Panc1 (cell line): ENCODE measurements at regions not wholly inside any gene's neighbourhood (a gene's known extent, or its start where the extent isn't known, plus 50 kb on each side); places are given as distances from the start of the nearest gene placed in this dataset.

Experiments used
- ATAC-seq: fragments of 200-7000 bp; cut with Tn5 transposase; 2 replicates; pipeline ENCODE4 v1.9.1; 2020; ENCODE audit warnings: mild to moderate bottlenecking, moderate library complexity
- BruUV-seq: library from RNA; stranded (reverse); fragments of 400-500 nt; replicated peaks from 2 replicates; lab custom pipeline; 2021; lab: Mats Ljungman, UMichigan
- CTCF ChIA-PET: fragments of 300-600 bp; sonication (Branson Sonifier 250); formaldehyde crosslinking; loops from one replicate; lab custom pipeline; 2022; ENCODE audit warnings: antibody characterized with exemption; lab: Charles Lee
- POLR2A ChIA-PET: fragments of 300-600 bp; sonication (Branson Sonifier 250); formaldehyde crosslinking; loops from one replicate; lab custom pipeline; 2022; ENCODE audit warnings: antibody characterized with exemption; lab: Charles Lee
- DNase-seq: peaks from one replicate; pipeline ENCODE4 v3.0.0-alpha.2; 2010; ENCODE audit warnings: low read depth, low spot score
- H3K27ac ChIP-seq: 2 replicates; pipeline ENCODE4 v1.5.1; 2011; ENCODE audit warnings: mild to moderate bottlenecking, low read length, inconsistent platforms
- H3K27me3 ChIP-seq: fragments of 200-500 bp; sonication (Bioruptor generic); 2 replicates; pipeline ENCODE4 v1.6.0; 2014; ENCODE audit warnings: low read length, inconsistent platforms; ENCODE audit not compliant: control insufficient read depth, insufficient read depth
- H3K36me3 ChIP-seq: fragments of 200-500 bp; sonication (Bioruptor generic); 2 replicates; pipeline ENCODE4 v1.5.1; 2014; ENCODE audit warnings: inconsistent platforms, mild to moderate bottlenecking, low read length, moderate library complexity; ENCODE audit not compliant: control insufficient read depth, insufficient read depth
- H3K4me1 ChIP-seq: 2 replicates; pipeline ENCODE4 v1.5.1; 2011; ENCODE audit warnings: inconsistent platforms, mild to moderate bottlenecking, low read length, moderate library complexity; ENCODE audit not compliant: control insufficient read depth, insufficient read depth
- H3K4me3 ChIP-seq, 2 experiments: 2 replicates each; pipeline ENCODE4 v1.5.1; 2011 to 2012; ENCODE audit warnings: low read depth in 2 of 2, low read length in 2 of 2, mild to moderate bottlenecking in 2 of 2, inconsistent platforms in 1 of 2, moderate library complexity in 1 of 2
- H3K9me3 ChIP-seq: fragments of 200-500 bp; sonication (Bioruptor generic); 2 replicates; pipeline ENCODE4 v1.5.1; 2014; ENCODE audit warnings: low read depth, mild to moderate bottlenecking, inconsistent platforms, low read length, moderate library complexity; ENCODE audit not compliant: control insufficient read depth, insufficient read depth
- CTCF ChIP-seq: fragments of 450-650 bp; IDR thresholded peaks from 2 replicates; pipeline ENCODE4 v1.5.1; 2017; ENCODE audit warnings: mild to moderate bottlenecking
- POLR2AphosphoS5 ChIP-seq: IDR thresholded peaks from 2 replicates; pipeline ENCODE4 v1.6.1; 2012; ENCODE audit warnings: mild to moderate bottlenecking, low read depth, low read length, moderate library complexity
- REST ChIP-seq, 2 experiments: IDR thresholded peaks; 2 replicates each; pipeline ENCODE4 v1.6.1; 2011 to 2012; ENCODE audit warnings: low read depth in 2 of 2, control low read depth in 1 of 2, low read length in 1 of 2, mild to moderate bottlenecking in 1 of 2, moderate library complexity in 1 of 2; ENCODE audit not compliant: insufficient read depth in 1 of 2
- SIN3A ChIP-seq: IDR thresholded peaks from 2 replicates; pipeline ENCODE4 v1.6.1; 2012; ENCODE audit warnings: low read depth, mild to moderate bottlenecking, low read length, moderate library complexity, borderline replicate concordance; ENCODE audit not compliant: insufficient read depth
- TCF7L2 ChIP-seq: IDR thresholded peaks from 2 replicates; pipeline ENCODE4 v1.6.1; 2011; ENCODE audit warnings: mild to moderate bottlenecking, low read depth, low read length, inconsistent platforms
- in situ Hi-C: cut with HindIII; loops from 2 replicates; pipeline ENCODE4 v1.10.0; 2016; ENCODE audit warnings: low sequenced_read_pairs, low pct_unique_long_range_greater_than_20kb
- intact Hi-C: fragments of 100-400 bp; cut with micrococcal nuclease; formaldehyde crosslinking; loops from one replicate; pipeline ENCODE4 v1.10.0; 2022; ENCODE audit not compliant: unreplicated experiment

GRCh38 chr1:195202241-195202640 lies 1406.0 kb downstream of the KCNT2 start:
- ATAC-seq (no peak), DNase-seq (no peak)
- Histone ChIP-seq H3K27ac (no peak overlapping the region), H3K36me3 (no peaks in the 10 kb centered on the region), H3K4me3 (no peak overlapping the region), H3K27me3 (no peaks in the 10 kb centered on the region), H3K4me1 (no peaks in the 10 kb centered on the region), H3K9me3 (no peaks in the 10 kb centered on the region)
- in situ Hi-C loops (no loop called here), intact Hi-C loops (no loop called here)
- POLR2A ChIA-PET = no interaction called here
- BruUV-seq = no TSS peak
- CTCF ChIA-PET = no interaction called here
- no peak for TF ChIP-seq SIN3A
- no peak for TF ChIP-seq POLR2AphosphoS5
- no peak for TF ChIP-seq REST (IDR thresholded peaks at IDR 0.05; ENCODE audit: insufficient read depth in 1 of 2, low read depth in 2 of 2, low read length in 1 of 2)
- no peak for TF ChIP-seq CTCF
- TF ChIP-seq TCF7L2 = no peak

- Histone ChIP-seq H3K4me1 (no peaks in the 10 kb centered on the region; the same call in 1 of the 2 replicates), H3K4me3 (no peak overlapping the region), H3K27me3 (no peaks in the 10 kb centered on the region), H3K27ac (no peak overlapping the region), H3K36me3 (no peaks in the 10 kb centered on the region), H3K9me3 (no peaks in the 10 kb centered on the region)
- DNase-seq (no peak), ATAC-seq (no peak)
- ChIA-PET CTCF (no interaction called here), POLR2A (no interaction called here)
- no TSS peak for BruUV-seq
- in situ Hi-C loops (no loop called here), intact Hi-C loops (no loop called here)
- TF ChIP-seq TCF7L2 (no peak), SIN3A (no peak)
Observed at GRCh38 chr1:195200772-195201171, 1407.5 kb downstream of the KCNT2 start.

- no peak overlapping the region for H3K27ac ChIP-seq
- H3K9me3 ChIP-seq = no peaks in the 10 kb centered on the region
- ChIA-PET POLR2A (interaction anchor here (0.6 kb wide), 1 partner anchor 540 kb away, joined by 3 read pairs; no protein-coding TSS in a partner anchor), CTCF (no interaction called here)
- DNase-seq (no peak), ATAC-seq (no peak)
- intact Hi-C loops (no loop called here), in situ Hi-C loops (no loop called here)
- no peaks in the 10 kb centered on the region for H3K27me3 ChIP-seq
- TF ChIP-seq SIN3A (no peak), CTCF (no peak), POLR2AphosphoS5 (no peak)
- H3K4me3 ChIP-seq = no peak overlapping the region
- BruUV-seq = no TSS peak
- no peaks in the 10 kb centered on the region for H3K36me3 ChIP-seq
- H3K4me1 ChIP-seq = no peaks in the 10 kb centered on the region; the same call in 1 of the 2 replicates
Observed at GRCh38 chr1:195197116-195197515, 1411.1 kb downstream of the KCNT2 start.
